IPS-18c (cell line): ENCODE measurements at regions not wholly inside any gene's neighbourhood (a gene's known extent, or its start where the extent isn't known, plus 50 kb on each side); places are given as distances from the start of the nearest gene placed in this dataset.

Experiments used
- H3K4me3 ChIP-seq: 2 replicates; pipeline ENCODE4 v1.7.0; 2013; ENCODE audit warnings: low read depth, mild to moderate bottlenecking, low read length, moderate library complexity; ENCODE audit not compliant: insufficient read depth
- H3K9me3 ChIP-seq: one replicate; pipeline ENCODE4 v1.6.1; 2013; ENCODE audit warnings: mild to moderate bottlenecking, low read length, moderate library complexity; ENCODE audit not compliant: control insufficient read depth, insufficient read depth

- Histone ChIP-seq H3K9me3 (no peaks in the 10 kb centered on the region), H3K4me3 (no peak overlapping the region)
Observed at GRCh38 chr15:59862191-59863155, 141.6 kb upstream of the FOXB1 start.

GRCh38 chr15:59847968-59848367 is 156.1 kb upstream of the FOXB1 start:
- Histone ChIP-seq H3K9me3 (no peaks in the 10 kb centered on the region), H3K4me3 (no peak overlapping the region)

GRCh38 chr15:59845942-59846499 is 156.9 kb upstream of the BNIP2 start:
- H3K4me3 ChIP-seq: no peak overlapping the region
- no peaks in the 10 kb centered on the region for H3K9me3 ChIP-seq

GRCh38 chr15:59843609-59844008 is 154.5 kb upstream of the BNIP2 start:
- Histone ChIP-seq H3K9me3 (no peaks in the 10 kb centered on the region), H3K4me3 (no peak overlapping the region)

GRCh38 chr15:59841036-59841435 is 151.9 kb upstream of the BNIP2 start:
- H3K9me3 ChIP-seq: no peaks in the 10 kb centered on the region
- H3K4me3 ChIP-seq: no peak overlapping the region

GRCh38 chr15:59839906-59840305 is 150.8 kb upstream of the BNIP2 start:
- Histone ChIP-seq H3K4me3 (no peak overlapping the region), H3K9me3 (no peaks in the 10 kb centered on the region)

GRCh38 chr15:59838900-59839299 is 149.8 kb upstream of the BNIP2 start:
- Histone ChIP-seq H3K9me3 (no peaks in the 10 kb centered on the region), H3K4me3 (no peak overlapping the region)

GRCh38 chr15:59835776-59836175 is 146.7 kb upstream of the BNIP2 start:
- Histone ChIP-seq H3K9me3 (no peaks in the 10 kb centered on the region), H3K4me3 (no peak overlapping the region)

- no peak overlapping the region for H3K4me3 ChIP-seq
- no peaks in the 10 kb centered on the region for H3K9me3 ChIP-seq
Observed at GRCh38 chr15:59834528-59834927, 145.4 kb upstream of the BNIP2 start.

- H3K9me3 ChIP-seq: no peaks in the 10 kb centered on the region
- no peak overlapping the region for H3K4me3 ChIP-seq
Observed at GRCh38 chr15:59833366-59833765, 144.2 kb upstream of the BNIP2 start.

- no peaks in the 10 kb centered on the region for H3K9me3 ChIP-seq
- H3K4me3 ChIP-seq: no peak overlapping the region
Observed at GRCh38 chr15:59830873-59831272, 141.8 kb upstream of the BNIP2 start.

- Histone ChIP-seq H3K9me3 (no peaks in the 10 kb centered on the region), H3K4me3 (no peak overlapping the region)
Observed at GRCh38 chr15:59830098-59830497, 141.0 kb upstream of the BNIP2 start.

- H3K4me3 ChIP-seq: no peak overlapping the region
- no peaks in the 10 kb centered on the region for H3K9me3 ChIP-seq
Observed at GRCh38 chr15:59828861-59829260, 139.7 kb upstream of the BNIP2 start.

GRCh38 chr15:59828263-59828662 is 139.1 kb upstream of the BNIP2 start:
- H3K9me3 ChIP-seq: no peaks in the 10 kb centered on the region
- no peak overlapping the region for H3K4me3 ChIP-seq

GRCh38 chr15:59825901-59826300 is 136.8 kb upstream of the BNIP2 start:
- H3K9me3 ChIP-seq: no peaks in the 10 kb centered on the region
- no peak overlapping the region for H3K4me3 ChIP-seq

- Histone ChIP-seq H3K9me3 (no peaks in the 10 kb centered on the region), H3K4me3 (no peak overlapping the region)
Observed at GRCh38 chr15:59821286-59821685, 132.2 kb upstream of the BNIP2 start.

- H3K9me3 ChIP-seq: no peaks in the 10 kb centered on the region
- no peak overlapping the region for H3K4me3 ChIP-seq
Observed at GRCh38 chr15:59819092-59819491, 130.0 kb upstream of the BNIP2 start.

GRCh38 chr15:59818336-59818735 is 129.2 kb upstream of the BNIP2 start:
- Histone ChIP-seq H3K4me3 (no peak overlapping the region), H3K9me3 (no peaks in the 10 kb centered on the region)
